Right lobe of liver (tissue), 6 donors: ENCODE measurements at regions not wholly inside any gene's neighbourhood (a gene's known extent, or its start where the extent isn't known, plus 50 kb on each side); places are given as distances from the start of the nearest gene placed in this dataset.
A peak's percentile ranks its signal among the peaks of the same experiment; 100 is the strongest.

Experiments
- ATAC-seq, 4 donors: fragments of 200-7000 bp; cut with Tn5 transposase; one replicate each; pipeline ENCODE4 v1.9.1; 2020; ENCODE audit warnings: mild to moderate bottlenecking in 4 of 4, moderate library complexity in 4 of 4
- DNase-seq, 3 donors: peaks; one replicate each; pipeline ENCODE4 v3.0.0-alpha.2; 2020
- H3K27ac ChIP-seq, 3 donors: fragments of 200-600 bp; one replicate each; pipeline ENCODE4 v1.8.0; 2022
- H3K27me3 ChIP-seq, 2 donors: fragments of 200-600 bp; one replicate each; pipeline ENCODE4 v1.8.0; 2022
- H3K36me3 ChIP-seq, 4 donors: fragments of 200-600 bp; sonication (generic) in 1 of 4; one replicate each; pipeline versions ENCODE4 v1.5.1 to v1.8.0; 2017 to 2022; ENCODE audit warnings: control low read depth in 1 of 4
- H3K4me1 ChIP-seq, 4 donors: fragments of 200-600 bp; sonication (generic) in 1 of 4; one replicate each; pipeline versions ENCODE4 v1.5.1 to v1.8.0; 2017 to 2022; ENCODE audit warnings: control low read depth in 1 of 4
- H3K4me3 ChIP-seq, 3 donors: fragments of 200-600 bp; one replicate each; pipeline ENCODE4 v1.8.0; 2022
- H3K9me3 ChIP-seq, 4 donors: fragments of 200-600 bp; sonication (generic) in 1 of 4; one replicate each; pipeline versions ENCODE4 v1.5.1 to v1.8.0; 2017 to 2022; ENCODE audit warnings: control low read depth in 1 of 4
- CTCF ChIP-seq, 4 donors: fragments of 200-600 bp in 3 of 4; fragments of 450-650 bp in 1 of 4; IDR thresholded peaks; one replicate each; pipeline versions ENCODE4 v1.5.1 to v1.8.0; 2016 to 2022; ENCODE audit warnings: antibody characterized with exemption in 4 of 4, mild to moderate bottlenecking in 2 of 4
- POLR2A ChIP-seq: fragments of 450-650 bp; IDR thresholded peaks from one replicate; pipeline ENCODE4 v1.6.1; 2017; ENCODE audit warnings: antibody characterized with exemption, mild to moderate bottlenecking
- WGBS: methylation state at CpG from one replicate; pipeline ENCODE4 v1.1.6; 2018; ENCODE audit warnings: low coverage, low lambda C conversion rate; ENCODE audit not compliant: insufficient coverage; ENCODE audit errors: missing lambda C conversion rate; 5-methylcytosine and 5-hydroxymethylcytosine counted together
- intact Hi-C, 2 donors: fragments of 100-400 bp; cut with DNase I; formaldehyde crosslinking; loops; one replicate each; pipeline versions ENCODE4 v1.11.2 to v1.14.1; 2022
- donor health status: DM: no; HTN: yes; CAD: no.
- donor health status: DM: no; HTN: no; CAD: no.
- donor health status: DM: no; HTN: no; CAD: no.
- donor health status: DM: no; HTN: yes; CAD: no.
- donor health status: DM: no; HTN: yes; CAD: no.

GRCh38 chr2:172287605-172288315 lies 139.6 kb upstream of the ITGA6 start:
- intact Hi-C loops, result no loop called here

GRCh38 chr2:172288603-172289002 lies 138.8 kb upstream of the ITGA6 start:
- Histone ChIP-seq H3K36me3 (no peaks in the 10 kb centered on the region), H3K9me3 (no peaks in the 10 kb centered on the region), H3K27me3 (no peaks in the 10 kb centered on the region), H3K4me3 (no peak overlapping the region), H3K27ac (no peak overlapping the region), H3K4me1 (no peaks in the 10 kb centered on the region)
- DNase-seq, result no peak
- no peak for TF ChIP-seq CTCF (IDR thresholded peaks at IDR 0.05)
- TF ChIP-seq POLR2A, result no peak
- no peak for ATAC-seq
- WGBS, result 14% methylated on average over 1 of the region's 1 CpG
- intact Hi-C loops, result no loop called here

More at GRCh38 chr2:172287605-172288315, 139.6 kb upstream of the ITGA6 start:
- H3K9me3 ChIP-seq, result no peaks in the 10 kb centered on the region
- DNase-seq (no peak), ATAC-seq (no peak)
- H3K27ac ChIP-seq, result no peak overlapping the region
- no peak overlapping the region for H3K4me3 ChIP-seq
- no peaks in the 10 kb centered on the region for H3K4me1 ChIP-seq
- no peaks in the 10 kb centered on the region for H3K27me3 ChIP-seq
- H3K36me3 ChIP-seq, result no peaks in the 10 kb centered on the region
- TF ChIP-seq POLR2A (no peak), CTCF (IDR thresholded peaks at IDR 0.05) (no peak)
- 65% methylated on average over 6 of the region's 6 CpGs for WGBS

- intact Hi-C loops, result no loop called here
- TF ChIP-seq POLR2A (no peak), CTCF (IDR thresholded peaks at IDR 0.05) (no peak)
- Histone ChIP-seq H3K9me3 (no peaks in the 10 kb centered on the region), H3K4me1 (no peaks in the 10 kb centered on the region), H3K4me3 (no peak overlapping the region), H3K27ac (no peak overlapping the region), H3K27me3 (no peaks in the 10 kb centered on the region), H3K36me3 (no peaks in the 10 kb centered on the region)
- DNase-seq (peak in 2 of 3 donors; percentile 40 to 69), ATAC-seq (peak; percentile 78 to 85 (median 82))
- WGBS, result 15% methylated on average over 5 of the region's 6 CpGs
Measured at GRCh38 chr2:172293952-172294351, 133.4 kb upstream of the ITGA6 start.

- H3K4me1 ChIP-seq, result no peaks in the 10 kb centered on the region
- H3K36me3 ChIP-seq, result no peaks in the 10 kb centered on the region
- intact Hi-C loops, result no loop called here
- H3K27me3 ChIP-seq, result no peaks in the 10 kb centered on the region
- WGBS, result 60% methylated on average over 1 of the region's 1 CpG
- no peak for DNase-seq
- H3K4me3 ChIP-seq, result no peak overlapping the region
- TF ChIP-seq CTCF (IDR thresholded peaks at IDR 0.05) (no peak), POLR2A (no peak)
- ATAC-seq, result no peak
- H3K27ac ChIP-seq, result no peak overlapping the region
- H3K9me3 ChIP-seq, result no peaks in the 10 kb centered on the region
Measured at GRCh38 chr2:172294983-172295382, 132.4 kb upstream of the ITGA6 start.
